Stomach (tissue), 8 donors: ENCODE measurements at regions not wholly inside any gene's neighbourhood (a gene's known extent, or its start where the extent isn't known, plus 50 kb on each side); places are given as distances from the start of the nearest gene placed in this dataset.

Experiments
- DNase-seq, 2 donors: peaks; one replicate each; pipeline versions ENCODE4 v3.0.0 to v3.0.0-alpha.2; 2013 to 2019
- H3K27ac ChIP-seq, 5 donors: fragments of 200-600 bp in 4 of 5; sonication (generic) in 4 of 5; one replicate each; pipeline ENCODE4 v1.5.1; 2013 to 2019; ENCODE audit warnings: mild to moderate bottlenecking in 1 of 5, moderate library complexity in 1 of 5
- H3K27me3 ChIP-seq, 3 donors: fragments of 200-600 bp; sonication (generic); one replicate each; pipeline ENCODE4 v1.5.1; 2017 to 2019; ENCODE audit warnings: mixed run types in 1 of 3
- H3K36me3 ChIP-seq, 4 donors: fragments of 200-600 bp; sonication (generic); 1 replicate in 3 of 4; 2 replicates in 1 of 4; pipeline ENCODE4 v1.5.1; 2016 to 2019
- H3K4me1 ChIP-seq, 4 donors: fragments of 200-600 bp; sonication (generic); one replicate each; pipeline ENCODE4 v1.5.1; 2016 to 2019
- H3K4me3 ChIP-seq, 4 donors: fragments of 200-600 bp; sonication (generic) in 3 of 4; one replicate each; pipeline ENCODE4 v1.5.1; 2016 to 2019; ENCODE audit warnings: mild to moderate bottlenecking in 1 of 4
- H3K9me3 ChIP-seq, 4 donors: fragments of 200-600 bp; sonication (generic); one replicate each; pipeline ENCODE4 v1.5.1; 2016 to 2019
- CTCF ChIP-seq, 7 experiments: fragments of 450-650 bp in 4 of 7; fragments of 200-600 bp in 3 of 7; sonication (generic) in 3 of 7; IDR thresholded peaks; one replicate each; pipeline ENCODE4 v1.5.1; 2016 to 2019; ENCODE audit warnings: antibody characterized with exemption in 7 of 7, control low read depth in 2 of 7, mild to moderate bottlenecking in 1 of 7
- EP300 ChIP-seq: sonication (generic); formaldehyde crosslinking; IDR thresholded peaks from one replicate; pipeline ENCODE4 v1.6.1; 2017; ENCODE audit warnings: antibody characterized with exemption
- POLR2A ChIP-seq, 4 donors: fragments of 450-650 bp; IDR thresholded peaks; one replicate each; pipeline ENCODE4 v1.6.1; 2016; ENCODE audit warnings: antibody characterized with exemption in 4 of 4, control low read depth in 2 of 4, mild to moderate bottlenecking in 1 of 4, moderate library complexity in 1 of 4
- POLR2AphosphoS5 ChIP-seq, 3 donors: sonication (generic); formaldehyde crosslinking; IDR thresholded peaks; one replicate each; pipeline ENCODE4 v1.6.1; 2016; ENCODE audit warnings: antibody characterized with exemption in 3 of 3
- WGBS, 5 donors: extraction: QIAGEN DNeasy Blood & Tissue Kit in 3 of 5; methylation state at CpG; one replicate each; pipeline versions ENCODE4 v1.1.5 to v1.1.7; 2013 to 2018; 5-methylcytosine and 5-hydroxymethylcytosine counted together
- intact Hi-C: fragments of 100-400 bp; cut with DNase I; formaldehyde crosslinking; loops from one replicate; pipeline ENCODE4 v1.15.1; 2023; ENCODE audit warnings: low total_unique reads
- donor health status: healthy with polysubstance abuse.
- donor health status: Bipolar disorder and iron deficiency.
- donor health status: healthy.

DNA sequence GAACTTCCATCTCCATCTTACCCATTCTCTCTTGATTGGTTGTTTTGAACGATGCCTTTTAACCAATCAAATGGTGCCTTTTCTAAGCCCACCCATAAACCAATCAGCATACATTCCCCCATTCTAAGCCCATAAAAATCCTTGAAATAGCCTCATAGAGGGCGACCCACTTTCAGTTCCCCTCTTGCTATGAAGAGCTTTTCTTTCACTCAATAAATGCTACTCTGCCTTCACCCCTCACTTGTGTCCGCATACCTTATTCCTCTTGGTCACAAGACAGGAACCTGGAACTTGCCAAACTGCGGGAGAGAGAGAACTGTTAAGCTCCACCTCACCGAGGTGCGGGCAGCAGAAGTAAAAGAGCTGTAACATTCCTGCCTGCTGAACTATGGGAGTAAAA is 1602.0 kb upstream of the LRRTM3 start:
- intact Hi-C loops = no loop called here
- 89 to 94% (median 93%) methylated on average over 6 of the region's 6 CpGs for WGBS, 5 donors
- Histone ChIP-seq H3K4me3 (no peak overlapping the region), H3K27ac (no peak overlapping the region), H3K27me3 (no peaks in the 10 kb centered on the region), H3K9me3 (no peaks in the 10 kb centered on the region), H3K36me3 (no peaks in the 10 kb centered on the region), H3K4me1 (peaks cover 0 to 6% (median 0%) of the 10 kb centered on the region in 4 donors)
- TF ChIP-seq POLR2A (IDR thresholded peaks at IDR 0.05) (no peak), POLR2AphosphoS5 (IDR thresholded peaks at IDR 0.05) (no peak), EP300 (no peak), CTCF (IDR thresholded peaks at IDR 0.05) (no peak)
- DNase-seq = no peak

DNA sequence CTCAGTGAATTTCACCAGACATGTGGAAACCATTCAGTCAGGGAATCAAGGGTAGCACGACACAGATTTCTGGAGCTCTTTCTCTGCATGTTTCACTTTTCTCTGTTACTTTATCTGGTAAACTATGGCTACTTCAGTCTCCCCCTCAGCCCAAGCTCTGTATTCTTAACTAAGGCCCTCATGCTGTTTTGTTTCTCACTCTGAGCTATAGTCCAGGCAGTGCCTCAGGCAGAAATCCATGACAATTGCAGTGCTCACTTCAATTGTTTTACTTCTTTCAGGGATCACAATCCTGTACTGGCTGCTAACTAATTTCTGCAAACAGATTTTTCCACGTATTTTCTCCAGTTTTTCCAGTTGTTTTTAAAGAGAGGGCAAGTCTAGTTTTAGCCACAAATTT is 1599.9 kb upstream of the LRRTM3 start:
- WGBS, 5 donors = 54 to 59% (median 57%) methylated on average over 2 of the region's 2 CpGs
- intact Hi-C loops = no loop called here
- DNase-seq = no peak
- H3K4me3 ChIP-seq = no peak overlapping the region
- H3K4me1 ChIP-seq = no peaks in the 10 kb centered on the region
- H3K9me3 ChIP-seq = no peaks in the 10 kb centered on the region
- H3K36me3 ChIP-seq = no peaks in the 10 kb centered on the region
- H3K27ac ChIP-seq = no peak overlapping the region
- no peak for TF ChIP-seq POLR2A (IDR thresholded peaks at IDR 0.05)
- no peaks in the 10 kb centered on the region for H3K27me3 ChIP-seq

GRCh38 chr10:65328486-65328885 is 1597.3 kb upstream of the LRRTM3 start:
- H3K27ac ChIP-seq = no peak overlapping the region
- DNase-seq = no peak
- TF ChIP-seq POLR2AphosphoS5 (IDR thresholded peaks at IDR 0.05) (no peak), EP300 (no peak), POLR2A (IDR thresholded peaks at IDR 0.05) (no peak)
- intact Hi-C loops = no loop called here
- no peaks in the 10 kb centered on the region for H3K4me1 ChIP-seq
- no peaks in the 10 kb centered on the region for H3K9me3 ChIP-seq
- H3K4me3 ChIP-seq = no peak overlapping the region
- H3K27me3 ChIP-seq = no peaks in the 10 kb centered on the region
- no peaks in the 10 kb centered on the region for H3K36me3 ChIP-seq

DNA sequence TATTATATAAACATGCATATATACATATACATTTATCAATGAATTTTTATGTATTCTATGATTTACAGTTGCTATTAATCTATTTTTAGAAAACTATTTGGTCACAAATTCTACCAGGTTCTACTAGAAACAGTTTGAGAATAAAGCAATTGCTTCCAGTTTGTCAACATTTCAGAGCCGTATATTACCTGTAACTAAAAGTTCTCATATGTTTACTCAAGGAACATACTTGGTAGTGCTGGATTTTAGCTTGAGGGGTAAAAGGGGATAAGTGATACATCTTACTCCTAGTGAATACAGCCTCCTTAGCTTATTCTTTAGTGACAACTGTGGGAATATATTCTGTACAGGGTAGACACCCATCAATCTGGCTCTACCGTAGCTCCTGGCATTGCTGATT is 1590.5 kb upstream of the LRRTM3 start:
- no peaks in the 10 kb centered on the region for H3K27me3 ChIP-seq
- no peak overlapping the region for H3K4me3 ChIP-seq
- DNase-seq = no peak
- no peaks in the 10 kb centered on the region for H3K36me3 ChIP-seq
- H3K27ac ChIP-seq = no peak overlapping the region
- TF ChIP-seq EP300 (no peak), CTCF (IDR thresholded peaks at IDR 0.05) (no peak), POLR2A (IDR thresholded peaks at IDR 0.05) (no peak)
- intact Hi-C loops = no loop called here
- 44 to 69% (median 60%) methylated on average over 2 of the region's 2 CpGs for WGBS, 5 donors
- no peaks in the 10 kb centered on the region for H3K9me3 ChIP-seq
- H3K4me1 ChIP-seq = no peaks in the 10 kb centered on the region

DNA sequence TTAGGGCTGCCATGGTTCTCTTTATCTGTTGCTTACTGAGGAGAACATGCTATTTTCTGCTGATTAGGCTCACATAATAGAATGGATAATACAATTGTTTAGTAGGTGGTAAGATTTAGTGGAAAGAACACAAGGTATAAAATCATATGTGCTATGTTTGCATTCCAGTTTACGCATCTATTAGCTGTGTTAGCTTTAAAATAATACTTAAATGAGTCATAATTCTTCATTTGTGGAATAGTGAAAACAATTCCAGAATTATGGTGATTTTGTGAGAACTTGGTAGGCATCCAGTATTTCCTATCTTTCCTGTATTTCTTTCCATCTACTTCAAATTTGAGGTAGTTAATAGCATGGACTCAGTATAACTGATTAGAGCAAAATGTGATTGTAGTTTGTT is 1585.5 kb upstream of the LRRTM3 start:
- Histone ChIP-seq H3K9me3 (no peaks in the 10 kb centered on the region), H3K27me3 (no peaks in the 10 kb centered on the region), H3K36me3 (no peaks in the 10 kb centered on the region), H3K4me3 (no peak overlapping the region), H3K4me1 (peaks cover 0 to 5% (median 0%) of the 10 kb centered on the region in 4 donors), H3K27ac (no peak overlapping the region)
- intact Hi-C loops = no loop called here
- 69 to 88% (median 84%) methylated on average over 1 of the region's 1 CpG for WGBS, 5 donors
- DNase-seq = no peak
- TF ChIP-seq EP300 (no peak), POLR2AphosphoS5 (IDR thresholded peaks at IDR 0.05) (no peak), POLR2A (IDR thresholded peaks at IDR 0.05) (no peak), CTCF (IDR thresholded peaks at IDR 0.05) (no peak)
